GM12873 (cell line): ENCODE measurements at regions not wholly inside any gene's neighbourhood (a gene's known extent, or its start where the extent isn't known, plus 50 kb on each side); places are given as distances from the start of the nearest gene placed in this dataset.

Experiments
- TF ChIP-seq, protein P1 (sequence below): IDR thresholded peaks from 2 replicates; pipeline ENCODE4 v1.5.1; 2012; ENCODE audit warnings: low read depth, mild to moderate bottlenecking, moderate library complexity, low read length, control low read depth; ENCODE audit not compliant: insufficient read depth; ENCODE audit errors: missing control alignments

GRCh38 chr2:128410758-128411215 is 92.1 kb upstream of the HS6ST1 start:
- TF ChIP-seq, protein P1, sequence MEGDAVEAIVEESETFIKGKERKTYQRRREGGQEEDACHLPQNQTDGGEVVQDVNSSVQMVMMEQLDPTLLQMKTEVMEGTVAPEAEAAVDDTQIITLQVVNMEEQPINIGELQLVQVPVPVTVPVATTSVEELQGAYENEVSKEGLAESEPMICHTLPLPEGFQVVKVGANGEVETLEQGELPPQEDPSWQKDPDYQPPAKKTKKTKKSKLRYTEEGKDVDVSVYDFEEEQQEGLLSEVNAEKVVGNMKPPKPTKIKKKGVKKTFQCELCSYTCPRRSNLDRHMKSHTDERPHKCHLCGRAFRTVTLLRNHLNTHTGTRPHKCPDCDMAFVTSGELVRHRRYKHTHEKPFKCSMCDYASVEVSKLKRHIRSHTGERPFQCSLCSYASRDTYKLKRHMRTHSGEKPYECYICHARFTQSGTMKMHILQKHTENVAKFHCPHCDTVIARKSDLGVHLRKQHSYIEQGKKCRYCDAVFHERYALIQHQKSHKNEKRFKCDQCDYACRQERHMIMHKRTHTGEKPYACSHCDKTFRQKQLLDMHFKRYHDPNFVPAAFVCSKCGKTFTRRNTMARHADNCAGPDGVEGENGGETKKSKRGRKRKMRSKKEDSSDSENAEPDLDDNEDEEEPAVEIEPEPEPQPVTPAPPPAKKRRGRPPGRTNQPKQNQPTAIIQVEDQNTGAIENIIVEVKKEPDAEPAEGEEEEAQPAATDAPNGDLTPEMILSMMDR, result no peak

DNA sequence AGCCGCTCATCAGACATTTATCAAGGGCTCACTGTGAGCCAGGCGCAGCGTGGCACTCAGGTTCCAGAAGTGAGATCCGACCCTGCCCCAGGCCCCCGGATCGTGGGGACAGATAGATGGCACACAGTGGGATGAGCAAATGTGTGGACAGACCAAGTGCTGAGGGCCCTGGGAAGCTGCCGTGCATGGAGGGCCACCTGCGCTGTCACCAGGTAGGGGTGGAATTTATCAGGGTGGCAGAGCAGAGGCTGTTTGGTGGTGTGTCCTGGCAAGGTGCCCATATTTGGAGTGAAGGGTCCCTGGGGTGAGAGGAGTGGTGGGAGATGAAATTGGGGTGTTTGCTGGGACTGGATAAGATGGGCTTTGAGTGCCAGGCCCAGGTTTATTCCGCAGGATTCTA is 92.8 kb upstream of the HS6ST1 start:
- TF ChIP-seq, protein P1, result no peak

DNA sequence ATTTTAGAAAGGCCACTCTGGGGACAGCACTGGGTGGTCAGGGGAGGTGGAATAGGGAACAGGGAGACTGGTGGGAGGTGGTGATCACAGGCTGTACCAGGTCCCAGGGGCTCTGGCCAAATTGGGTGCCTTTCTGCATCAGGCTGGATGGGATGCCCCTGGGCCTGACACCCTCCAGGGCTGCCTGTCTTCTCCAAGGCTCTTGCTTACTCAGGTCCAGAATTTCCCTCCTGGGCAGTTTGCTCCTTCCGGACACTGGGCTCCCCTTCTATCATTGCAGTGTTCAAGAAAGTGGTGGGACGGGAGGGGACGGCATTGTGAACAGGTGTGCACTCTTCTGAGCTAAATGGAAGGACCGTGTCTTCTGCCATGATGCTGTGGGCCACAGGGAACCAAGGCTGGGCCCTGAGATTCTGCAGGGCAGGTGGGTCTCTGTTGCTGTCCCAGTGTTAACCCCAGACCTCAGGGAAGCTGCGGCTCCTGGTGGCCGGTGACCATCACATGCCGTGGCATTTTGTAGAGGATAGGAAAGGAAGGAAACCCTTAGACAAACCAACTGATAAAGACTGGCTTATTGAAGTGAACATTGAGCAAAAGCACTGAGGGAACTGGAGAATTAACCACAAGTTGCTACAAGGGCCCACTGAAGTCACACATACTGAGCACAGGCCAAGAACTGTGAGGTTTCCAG is 93.7 kb upstream of the HS6ST1 start:
- TF ChIP-seq, protein P1, result no peak

GRCh38 chr2:128413014-128413717 is 94.5 kb upstream of the HS6ST1 start:
- TF ChIP-seq, protein P1, result no peak

DNA sequence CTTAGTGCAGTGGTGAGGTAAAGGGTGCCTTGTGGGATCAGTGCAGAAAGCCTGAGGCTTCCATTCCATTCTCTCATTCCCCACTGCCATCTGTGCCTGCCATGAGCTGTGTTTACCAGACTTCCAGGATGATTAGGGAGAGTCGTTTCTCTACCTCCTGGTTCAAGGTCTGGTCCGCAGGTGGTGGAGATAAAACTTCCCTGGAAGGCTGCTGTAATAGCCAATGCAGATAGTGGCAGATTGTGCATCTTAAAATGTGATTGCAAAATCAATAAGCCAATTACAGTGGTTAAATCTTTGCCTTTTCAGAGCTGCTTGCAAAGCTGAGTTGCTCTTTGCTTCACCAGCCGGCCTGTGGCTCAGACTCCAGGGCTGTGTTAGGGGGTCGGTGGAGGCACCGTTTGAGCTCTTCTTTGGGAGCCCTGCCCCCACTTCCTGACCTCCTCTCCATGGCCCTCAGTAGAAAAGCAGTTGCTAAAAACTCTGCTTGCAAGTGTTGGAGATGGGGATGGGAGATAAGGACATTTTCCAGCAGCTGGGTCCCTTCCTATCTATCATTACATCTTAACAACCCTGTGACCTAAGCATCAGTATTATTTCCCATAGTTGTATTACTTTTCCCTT is 95.2 kb upstream of the HS6ST1 start:
- TF ChIP-seq, protein P1, result no peak

GRCh38 chr2:128414351-128414750 is 95.7 kb upstream of the HS6ST1 start:
- TF ChIP-seq, protein P1, result no peak

- TF ChIP-seq, protein P1, result no peak
Measured at GRCh38 chr2:128414946-128415778, 96.5 kb upstream of the HS6ST1 start.
